Ovary (tissue), 7 donors: ENCODE measurements at regions not wholly inside any gene's neighbourhood (a gene's known extent, or its start where the extent isn't known, plus 50 kb on each side); places are given as distances from the start of the nearest gene placed in this dataset.

Experiments
- DNase-seq, 5 donors: peaks; one replicate each; pipeline ENCODE4 v3.0.0-alpha.2; 2019 to 2020
- H3K27ac ChIP-seq, 2 donors: fragments of 200-600 bp; one replicate each; pipeline versions ENCODE4 v1.5.1 to v1.8.0; 2019 to 2022
- H3K27me3 ChIP-seq: fragments of 200-600 bp; one replicate; pipeline ENCODE4 v1.8.0; 2022
- H3K36me3 ChIP-seq: fragments of 200-600 bp; sonication (generic); one replicate; pipeline ENCODE4 v1.5.1; 2019
- H3K4me1 ChIP-seq: one replicate; pipeline ENCODE4 v1.8.1; 2013; ENCODE audit warnings: mild to moderate bottlenecking, moderate library complexity; ENCODE audit not compliant: insufficient read depth
- H3K4me3 ChIP-seq: fragments of 200-600 bp; sonication (generic); one replicate; pipeline ENCODE4 v1.5.1; 2017
- H3K9me3 ChIP-seq, 2 donors: fragments of 200-600 bp in 1 of 2; sonication (generic) in 1 of 2; one replicate each; pipeline versions ENCODE4 v1.5.1 to v1.8.1; 2013 to 2019; ENCODE audit warnings: mild to moderate bottlenecking in 1 of 2, moderate library complexity in 1 of 2
- CTCF ChIP-seq, 3 donors: fragments of 450-650 bp in 2 of 3; fragments of 200-600 bp in 1 of 3; IDR thresholded peaks; one replicate each; pipeline versions ENCODE4 v1.5.1 to v1.8.0; 2016 to 2022; ENCODE audit warnings: antibody characterized with exemption in 3 of 3, mild to moderate bottlenecking in 1 of 3
- EP300 ChIP-seq: sonication (generic); formaldehyde crosslinking; IDR thresholded peaks from one replicate; pipeline ENCODE4 v1.6.1; 2017; ENCODE audit warnings: antibody characterized with exemption
- POLR2A ChIP-seq: fragments of 450-650 bp; IDR thresholded peaks from one replicate; pipeline ENCODE4 v1.6.1; 2017; ENCODE audit warnings: antibody characterized with exemption, mild to moderate bottlenecking, moderate library complexity
- WGBS, 3 donors: extraction: QIAGEN DNeasy Blood & Tissue Kit in 1 of 3; methylation state at CpG; one replicate each; pipeline versions ENCODE4 v1.1.5 to v1.1.7; 2013 to 2017; 5-methylcytosine and 5-hydroxymethylcytosine counted together
- intact Hi-C, 4 donors: fragments of 100-400 bp; cut with DNase I; formaldehyde crosslinking; loops; one replicate each; pipeline versions ENCODE4 v1.11.0 to v1.15.1; 2022 to 2023
- donor health status: DM: no; HTN: no; CAD: no; lungs with moderate emphysema.
- donor health status: DM: no; HTN: no; CAD: no.
- donor health status: Bipolar disorder and iron deficiency.
- donor health status: DM: no; HTN: no; CAD: no.
- donor health status: DM: yes; HTN: yes; CAD: no.

GRCh38 chr15:85974742-85975141 lies 104.9 kb upstream of the AGBL1 start:
- DNase-seq = no peak
- H3K4me3 ChIP-seq = no peak overlapping the region
- no peaks in the 10 kb centered on the region for H3K9me3 ChIP-seq
- no peak overlapping the region for H3K27ac ChIP-seq
- no peaks in the 10 kb centered on the region for H3K36me3 ChIP-seq
- H3K27me3 ChIP-seq = no peaks in the 10 kb centered on the region
- H3K4me1 ChIP-seq = no peaks in the 10 kb centered on the region
- TF ChIP-seq POLR2A (no peak), CTCF (IDR thresholded peaks at IDR 0.05) (no peak), EP300 (no peak)
- intact Hi-C loops = no loop called here
- 45 to 54% (median 47%) methylated on average over 3 of the region's 3 CpGs for WGBS, 3 donors

GRCh38 chr15:85976102-85976501 lies 103.6 kb upstream of the AGBL1 start:
- no peaks in the 10 kb centered on the region for H3K9me3 ChIP-seq
- WGBS, 3 donors = 69 to 79% (median 74%) methylated on average over 3 of the region's 3 CpGs

GRCh38 chr15:85976986-85977385 lies 102.7 kb upstream of the AGBL1 start:
- Histone ChIP-seq H3K36me3 (no peaks in the 10 kb centered on the region), H3K9me3 (no peaks in the 10 kb centered on the region), H3K4me1 (no peaks in the 10 kb centered on the region), H3K27ac (no peak overlapping the region), H3K4me3 (no peak overlapping the region), H3K27me3 (no peaks in the 10 kb centered on the region)
- DNase-seq = no peak
- TF ChIP-seq CTCF (IDR thresholded peaks at IDR 0.05) = no peak
- TF ChIP-seq EP300 = no peak
- no peak for TF ChIP-seq POLR2A
- intact Hi-C loops = no loop called here
- WGBS, 3 donors = 63 to 90% (median 73%) methylated on average over 3 of the region's 3 CpGs

More at GRCh38 chr15:85976102-85976501, 103.6 kb upstream of the AGBL1 start:
- no peak for TF ChIP-seq EP300
- no peak for TF ChIP-seq POLR2A
- TF ChIP-seq CTCF (IDR thresholded peaks at IDR 0.05) = no peak
- no peak overlapping the region for H3K4me3 ChIP-seq
- no peaks in the 10 kb centered on the region for H3K36me3 ChIP-seq
- no peaks in the 10 kb centered on the region for H3K4me1 ChIP-seq
- no peaks in the 10 kb centered on the region for H3K27me3 ChIP-seq
- no peak overlapping the region for H3K27ac ChIP-seq
- intact Hi-C loops = no loop called here
- DNase-seq = no peak

- Histone ChIP-seq H3K27me3 (no peaks in the 10 kb centered on the region), H3K27ac (no peak overlapping the region), H3K4me3 (no peak overlapping the region), H3K36me3 (no peaks in the 10 kb centered on the region), H3K4me1 (no peaks in the 10 kb centered on the region), H3K9me3 (no peaks in the 10 kb centered on the region)
- 69 to 78% (median 75%) methylated on average over 2 of the region's 2 CpGs for WGBS, 3 donors
- intact Hi-C loops = no loop called here
- no peak for DNase-seq
- no peak for TF ChIP-seq CTCF (IDR thresholded peaks at IDR 0.05)
- no peak for TF ChIP-seq POLR2A
- TF ChIP-seq EP300 = no peak
These were observed 102.1 kb upstream of the AGBL1 start for GRCh38 chr15:85977586-85977985.

GRCh38 chr15:85979929-85980328 lies 99.7 kb upstream of the AGBL1 start:
- intact Hi-C loops = no loop called here
- Histone ChIP-seq H3K36me3 (no peaks in the 10 kb centered on the region), H3K9me3 (no peaks in the 10 kb centered on the region), H3K4me1 (no peaks in the 10 kb centered on the region), H3K27me3 (no peaks in the 10 kb centered on the region), H3K4me3 (no peak overlapping the region), H3K27ac (no peak overlapping the region)
- TF ChIP-seq POLR2A = no peak
- no peak for TF ChIP-seq CTCF (IDR thresholded peaks at IDR 0.05)
- DNase-seq = no peak
- WGBS, 3 donors = 94 to 95% (median 94%) methylated on average over 5 of the region's 5 CpGs
